ENCODE measurements at regions not wholly inside any gene's neighbourhood (a gene's known extent, or its start where the extent isn't known, plus 50 kb on each side); places are given as distances from the start of the nearest gene placed in this dataset.

DNA sequence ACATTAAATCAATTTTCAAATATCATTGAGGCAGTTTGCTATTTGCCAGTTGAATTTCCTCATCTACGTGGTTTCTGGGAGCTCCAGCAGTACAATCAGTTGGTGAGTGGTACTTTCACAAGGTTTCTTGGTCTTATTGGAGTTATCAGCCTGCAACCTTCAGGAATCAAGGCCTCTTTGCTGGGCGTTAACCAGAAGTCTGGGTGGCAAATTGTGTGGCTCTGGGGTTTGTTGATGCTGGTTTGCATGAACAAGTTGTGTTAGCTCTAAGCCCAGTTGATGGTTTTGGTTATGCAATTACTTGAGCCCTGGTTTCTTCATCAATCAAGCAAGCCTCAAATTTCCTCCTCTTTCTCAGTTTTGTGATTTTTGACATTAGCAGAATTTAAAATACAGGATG lies 152.9 kb upstream of the ANKRD55 start:
- no peak overlapping the region for H3K23ac ChIP-seq (ENCODE audit: insufficient read length, low read depth, low read length)
- H4K5ac ChIP-seq (ENCODE audit: insufficient read length, low read depth, low read length) = no peak overlapping the region
- no peak overlapping the region for H2AK5ac ChIP-seq (ENCODE audit: insufficient read length, low read length)
- H3T11ph ChIP-seq (ENCODE audit: low read length) = no peak overlapping the region
- H3K4me2 ChIP-seq (ENCODE audit: insufficient read depth, insufficient read length, low read length) = no peak overlapping the region
- H4K8ac ChIP-seq (replicated peaks; ENCODE audit: insufficient read length, low read depth, low read length) = no peak overlapping the region
- H3K56ac ChIP-seq (ENCODE audit: insufficient read length, low read depth, low read length) = no peak overlapping the region
- H4K20me1 ChIP-seq (ENCODE audit: control insufficient read depth, insufficient read depth, insufficient read length) = no peaks in the 10 kb centered on the region
- H3K4ac ChIP-seq (ENCODE audit: low read depth, low read length) = no peak overlapping the region
- no peaks in the 10 kb centered on the region for H3K79me2 ChIP-seq (ENCODE audit: insufficient read depth, low read length)
- no peak overlapping the region for H2BK20ac ChIP-seq (ENCODE audit: low read depth, low read length, poor library complexity, severe bottlenecking)
- no peak overlapping the region for H2BK12ac ChIP-seq (ENCODE audit: insufficient read length, low read depth, low read length)
- H3K14ac ChIP-seq (ENCODE audit: insufficient read depth, low read length) = no peak overlapping the region
- H2AFZ ChIP-seq (ENCODE audit: low read length) = no peak overlapping the region
- Mint-ChIP-seq H3K36me3 (ENCODE audit: insufficient read depth in 1 of 3, low read depth in 3 of 3) (no peaks in the 10 kb centered on the region; a peak in 1 of 7 replicates), H3K9me3 (no peaks in the 10 kb centered on the region), H3K27ac (no peak overlapping the region), H3K4me1 (peaks cover 9% of the 10 kb centered on the region in 2 experiments), H3K27me3 (ENCODE audit: low read depth) (no peaks in the 10 kb centered on the region), H3K4me3 (no peak overlapping the region)
- H2BK15ac ChIP-seq (ENCODE audit: low read depth, low read length) = no peak overlapping the region
- no CpG with 5 or more reads among the region's 2 CpGs for WGBS (ENCODE audit: extremely low coverage, insufficient read length, low lambda C conversion rate)
- H4K91ac ChIP-seq (ENCODE audit: insufficient read length, low read depth, low read length) = no peak overlapping the region
- no peaks in the 10 kb centered on the region for H3K27me3 ChIP-seq (ENCODE audit: insufficient read depth, low read length)
- H3K79me1 ChIP-seq (ENCODE audit: insufficient read depth, low read depth, low read length, poor library complexity, severe bottlenecking) = no peaks in the 10 kb centered on the region
- H2BK5ac ChIP-seq (ENCODE audit: insufficient read length, low read length) = no peak overlapping the region
- H3K27ac ChIP-seq (ENCODE audit: insufficient read length, low read depth, low read length) = no peak overlapping the region
- no peak overlapping the region for H2BK120ac ChIP-seq (ENCODE audit: low read depth, low read length, poor library complexity, severe bottlenecking)
- TF ChIP-seq, protein P1, sequence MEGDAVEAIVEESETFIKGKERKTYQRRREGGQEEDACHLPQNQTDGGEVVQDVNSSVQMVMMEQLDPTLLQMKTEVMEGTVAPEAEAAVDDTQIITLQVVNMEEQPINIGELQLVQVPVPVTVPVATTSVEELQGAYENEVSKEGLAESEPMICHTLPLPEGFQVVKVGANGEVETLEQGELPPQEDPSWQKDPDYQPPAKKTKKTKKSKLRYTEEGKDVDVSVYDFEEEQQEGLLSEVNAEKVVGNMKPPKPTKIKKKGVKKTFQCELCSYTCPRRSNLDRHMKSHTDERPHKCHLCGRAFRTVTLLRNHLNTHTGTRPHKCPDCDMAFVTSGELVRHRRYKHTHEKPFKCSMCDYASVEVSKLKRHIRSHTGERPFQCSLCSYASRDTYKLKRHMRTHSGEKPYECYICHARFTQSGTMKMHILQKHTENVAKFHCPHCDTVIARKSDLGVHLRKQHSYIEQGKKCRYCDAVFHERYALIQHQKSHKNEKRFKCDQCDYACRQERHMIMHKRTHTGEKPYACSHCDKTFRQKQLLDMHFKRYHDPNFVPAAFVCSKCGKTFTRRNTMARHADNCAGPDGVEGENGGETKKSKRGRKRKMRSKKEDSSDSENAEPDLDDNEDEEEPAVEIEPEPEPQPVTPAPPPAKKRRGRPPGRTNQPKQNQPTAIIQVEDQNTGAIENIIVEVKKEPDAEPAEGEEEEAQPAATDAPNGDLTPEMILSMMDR (conservative IDR thresholded peaks at IDR 0.05) = no peak
- H3K23me2 ChIP-seq (ENCODE audit: insufficient read length, low read depth, low read length, poor library complexity, severe bottlenecking) = no peaks in the 10 kb centered on the region
- H3K9me3 ChIP-seq (ENCODE audit: control insufficient read depth, low read depth, low read length) = no peaks in the 10 kb centered on the region
- no peak overlapping the region for H3K18ac ChIP-seq (ENCODE audit: insufficient read length, low read depth, low read length)
- no peak overlapping the region for H3K9ac ChIP-seq (ENCODE audit: extremely low read depth, insufficient read length, low read length)
- DNase-seq = no peak
- H3K4me1 ChIP-seq (ENCODE audit: insufficient read depth, low read length) = no peaks in the 10 kb centered on the region

All from H9 (cell line).